ENCODE measurements at regions not wholly inside any gene's neighbourhood (a gene's known extent, or its start where the extent isn't known, plus 50 kb on each side); places are given as distances from the start of the nearest gene placed in this dataset.
"Not testable (repeated sequence)": the region's sequence is repeated elsewhere in the genome, so short reads cannot be mapped to it uniquely, and the experiment has no call there.

DNA sequence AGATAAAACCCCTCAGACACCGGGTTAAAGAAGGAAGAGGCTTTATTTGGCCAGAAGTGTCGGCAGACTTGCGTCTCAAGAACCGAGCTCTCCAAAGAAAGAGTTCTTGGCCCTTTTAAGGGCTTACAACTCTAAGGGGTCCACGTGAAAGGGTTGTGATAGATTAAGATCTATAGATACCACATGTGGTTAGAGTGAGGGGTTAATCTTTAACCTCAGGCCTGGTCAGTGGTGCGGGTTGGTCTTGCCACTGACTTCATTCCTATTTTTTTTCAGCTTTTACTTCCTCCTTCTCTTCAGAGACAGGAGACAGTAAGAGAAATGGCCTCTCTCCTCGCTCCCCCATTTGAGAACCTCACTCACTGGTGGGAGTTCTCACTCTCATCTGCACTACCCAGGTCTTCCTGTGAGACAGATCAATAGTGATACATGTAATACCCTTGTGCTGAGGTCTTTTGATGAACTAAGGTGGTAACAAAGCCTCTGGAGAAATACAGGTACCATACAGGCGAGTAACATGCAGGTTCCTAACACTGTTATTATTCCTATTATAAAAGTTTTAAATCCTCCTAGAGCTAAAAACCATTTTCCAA is 52.4 kb upstream of the COX7C start:
- no peak for DNase-seq

DNA sequence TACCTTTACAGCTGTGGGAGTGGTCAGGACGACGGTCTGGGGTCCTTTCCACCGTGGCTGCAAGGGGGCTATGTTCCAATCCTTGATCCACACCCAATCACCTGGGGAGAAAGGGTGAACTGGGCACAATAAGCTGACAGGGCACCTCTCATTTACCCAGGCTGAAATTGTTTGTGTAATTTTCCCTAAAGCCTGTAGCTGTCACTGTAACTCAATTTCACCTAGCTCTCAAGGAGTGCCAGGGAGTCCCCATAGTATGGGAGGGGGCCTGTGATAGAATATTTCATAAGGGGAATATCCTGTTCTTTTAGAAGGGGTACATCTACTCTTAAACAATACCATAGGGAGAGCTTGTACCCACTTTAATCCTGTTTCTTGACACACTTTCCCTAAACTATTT is 51.7 kb upstream of the COX7C start:
- not testable (repeated sequence) for DNase-seq
